ENCODE measurements at regions not wholly inside any gene's neighbourhood (a gene's known extent, or its start where the extent isn't known, plus 50 kb on each side); places are given as distances from the start of the nearest gene placed in this dataset.
"Not testable (repeated sequence)": the region's sequence is repeated elsewhere in the genome, so short reads cannot be mapped to it uniquely, and the experiment has no call there.

DNA sequence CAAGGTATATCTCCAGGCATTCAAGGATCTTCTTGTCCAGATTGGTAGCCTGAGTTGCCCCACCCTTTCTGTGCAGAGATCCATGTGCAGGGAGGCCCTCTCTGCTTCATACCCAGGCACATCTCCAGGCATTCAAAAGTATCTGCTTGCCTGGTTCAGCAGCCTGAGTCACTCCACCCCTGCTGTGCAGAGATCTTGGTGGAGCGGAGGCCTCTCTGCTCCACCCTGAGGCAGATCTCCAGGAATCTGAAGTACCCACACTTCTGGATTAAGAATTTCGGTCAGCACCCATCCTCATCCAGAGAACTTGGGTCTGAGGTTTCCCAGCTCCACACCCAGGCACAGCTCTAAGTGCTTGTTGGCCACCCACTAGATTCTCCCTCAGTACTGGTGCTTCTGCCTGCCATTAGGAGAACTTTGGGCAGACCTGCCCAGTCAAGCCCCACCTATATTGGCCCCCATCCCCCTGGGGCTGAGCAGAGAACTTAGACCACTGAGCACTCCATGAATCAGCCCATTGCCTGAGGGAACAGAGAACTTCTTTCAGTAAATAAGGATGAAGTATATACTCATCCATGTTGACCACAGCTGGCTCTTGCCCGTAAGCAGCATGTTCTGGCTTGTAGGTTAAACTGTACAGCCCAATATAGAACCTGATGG, 199.5 kb upstream of the ZCCHC13 start:
- Histone ChIP-seq H3K36me3 (ENCODE audit: control insufficient read depth, insufficient read depth, low read length) (no peaks in the 10 kb centered on the region), H3K4me3 (replicated peaks; ENCODE audit: low read depth, low read length) (no peak overlapping the region), H3K27me3 (replicated peaks; ENCODE audit: control insufficient read depth, insufficient read depth, low read length) (no peaks in the 10 kb centered on the region)
- TF ChIP-seq, protein P1, sequence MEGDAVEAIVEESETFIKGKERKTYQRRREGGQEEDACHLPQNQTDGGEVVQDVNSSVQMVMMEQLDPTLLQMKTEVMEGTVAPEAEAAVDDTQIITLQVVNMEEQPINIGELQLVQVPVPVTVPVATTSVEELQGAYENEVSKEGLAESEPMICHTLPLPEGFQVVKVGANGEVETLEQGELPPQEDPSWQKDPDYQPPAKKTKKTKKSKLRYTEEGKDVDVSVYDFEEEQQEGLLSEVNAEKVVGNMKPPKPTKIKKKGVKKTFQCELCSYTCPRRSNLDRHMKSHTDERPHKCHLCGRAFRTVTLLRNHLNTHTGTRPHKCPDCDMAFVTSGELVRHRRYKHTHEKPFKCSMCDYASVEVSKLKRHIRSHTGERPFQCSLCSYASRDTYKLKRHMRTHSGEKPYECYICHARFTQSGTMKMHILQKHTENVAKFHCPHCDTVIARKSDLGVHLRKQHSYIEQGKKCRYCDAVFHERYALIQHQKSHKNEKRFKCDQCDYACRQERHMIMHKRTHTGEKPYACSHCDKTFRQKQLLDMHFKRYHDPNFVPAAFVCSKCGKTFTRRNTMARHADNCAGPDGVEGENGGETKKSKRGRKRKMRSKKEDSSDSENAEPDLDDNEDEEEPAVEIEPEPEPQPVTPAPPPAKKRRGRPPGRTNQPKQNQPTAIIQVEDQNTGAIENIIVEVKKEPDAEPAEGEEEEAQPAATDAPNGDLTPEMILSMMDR (IDR thresholded peaks at IDR 0.05; ENCODE audit: insufficient read depth, low read length, poor library complexity, severe bottlenecking): no peak
- no peak for DNase-seq (ENCODE audit: extremely low read depth, insufficient read length)

DNA sequence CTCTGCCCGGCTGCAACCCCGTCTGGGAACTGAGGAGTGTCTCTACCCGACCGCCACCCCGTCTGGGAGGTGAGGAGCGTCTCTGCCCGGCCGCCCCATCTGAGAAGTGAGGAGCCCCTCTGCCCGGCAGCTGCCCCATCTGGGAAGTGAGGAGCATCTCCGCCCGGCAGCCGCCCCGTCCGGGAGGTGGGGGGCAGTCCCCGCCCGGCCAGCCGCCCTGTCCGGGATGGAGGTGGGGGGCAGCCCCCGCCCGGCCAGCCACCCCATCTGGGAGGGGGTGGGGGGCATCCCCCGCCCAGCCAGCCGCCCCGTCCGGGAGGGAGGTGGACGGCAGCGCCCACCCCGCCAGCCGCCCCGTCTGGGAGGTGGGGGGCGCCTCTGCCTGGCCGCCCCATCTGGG, 205.6 kb upstream of the ZCCHC13 start:
- DNase-seq (ENCODE audit: extremely low read depth, insufficient read length); H3K4me3 ChIP-seq (replicated peaks; ENCODE audit: low read depth, low read length); H3K36me3 ChIP-seq (ENCODE audit: control insufficient read depth, insufficient read depth, low read length): not testable (repeated sequence)

DNA sequence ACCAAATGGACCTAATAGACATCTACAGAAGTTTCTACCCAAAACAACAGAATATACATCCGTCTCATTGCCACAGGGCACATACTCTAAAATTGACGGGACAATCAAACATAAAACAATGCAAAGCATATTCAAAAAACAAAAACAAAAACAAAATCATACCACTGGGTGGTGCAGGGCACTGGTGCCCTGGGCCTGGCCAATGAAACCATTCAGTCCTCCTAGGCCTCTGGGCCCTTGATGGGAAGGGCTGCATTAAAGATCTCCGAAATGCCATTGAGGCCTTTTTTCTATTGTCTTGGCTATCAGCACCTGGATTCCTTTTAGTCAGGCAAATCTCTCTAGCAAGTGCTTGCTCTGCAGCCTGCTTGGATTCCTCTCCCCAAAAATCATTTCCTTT, 213.9 kb upstream of the ZCCHC13 start:
- DNase-seq (ENCODE audit: extremely low read depth, insufficient read length): no peak
- Histone ChIP-seq H3K4me3 (replicated peaks; ENCODE audit: low read depth, low read length) (no peak overlapping the region), H3K36me3 (ENCODE audit: control insufficient read depth, insufficient read depth, low read length) (no peaks in the 10 kb centered on the region), H3K27me3 (replicated peaks; ENCODE audit: control insufficient read depth, insufficient read depth, low read length) (no peaks in the 10 kb centered on the region)
- TF ChIP-seq, protein P1 (IDR thresholded peaks at IDR 0.05; ENCODE audit: insufficient read depth, low read length, poor library complexity, severe bottlenecking): no peak

More for the DNA sequence above, 205.6 kb upstream of the ZCCHC13 start:
- H3K27me3 ChIP-seq (replicated peaks; ENCODE audit: control insufficient read depth, insufficient read depth, low read length): not testable (repeated sequence)

DNA sequence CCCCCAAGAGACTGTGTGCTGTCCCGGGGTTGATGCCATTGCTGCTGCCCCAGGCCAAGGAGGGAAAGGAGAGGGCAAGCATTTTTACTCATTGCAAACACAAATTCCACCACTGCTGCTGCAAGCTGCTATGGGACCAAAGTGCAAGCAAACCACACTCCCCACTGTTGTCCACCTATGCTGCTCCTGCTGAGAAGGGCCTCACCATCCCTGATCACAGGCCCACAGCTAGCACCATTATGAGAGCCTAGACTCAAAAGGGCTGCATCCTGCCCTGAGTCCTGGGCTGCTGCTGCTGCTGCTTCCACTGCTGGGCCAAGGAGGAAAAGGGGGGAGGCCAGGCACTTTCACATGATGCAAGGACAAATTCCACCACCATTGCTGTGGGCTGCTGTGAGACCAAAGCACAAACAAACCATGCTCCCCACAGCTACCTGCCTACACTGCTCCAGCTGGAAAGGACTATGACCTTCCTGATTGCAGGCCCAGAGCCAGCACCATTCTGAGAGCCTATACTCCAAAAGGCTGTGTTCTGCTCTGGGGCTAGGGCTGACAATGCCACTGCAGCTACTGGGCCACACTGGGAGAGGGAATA, 218.2 kb upstream of the ZCCHC13 start:
- H3K4me3 ChIP-seq (replicated peaks; ENCODE audit: low read depth, low read length): no peak overlapping the region
- H3K27me3 ChIP-seq (replicated peaks; ENCODE audit: control insufficient read depth, insufficient read depth, low read length): no peaks in the 10 kb centered on the region
- no peaks in the 10 kb centered on the region for H3K36me3 ChIP-seq (ENCODE audit: control insufficient read depth, insufficient read depth, low read length)
- DNase-seq (ENCODE audit: extremely low read depth, insufficient read length): no peak
- TF ChIP-seq, protein P1 (IDR thresholded peaks at IDR 0.05; ENCODE audit: insufficient read depth, low read length, poor library complexity, severe bottlenecking): no peak

DNA sequence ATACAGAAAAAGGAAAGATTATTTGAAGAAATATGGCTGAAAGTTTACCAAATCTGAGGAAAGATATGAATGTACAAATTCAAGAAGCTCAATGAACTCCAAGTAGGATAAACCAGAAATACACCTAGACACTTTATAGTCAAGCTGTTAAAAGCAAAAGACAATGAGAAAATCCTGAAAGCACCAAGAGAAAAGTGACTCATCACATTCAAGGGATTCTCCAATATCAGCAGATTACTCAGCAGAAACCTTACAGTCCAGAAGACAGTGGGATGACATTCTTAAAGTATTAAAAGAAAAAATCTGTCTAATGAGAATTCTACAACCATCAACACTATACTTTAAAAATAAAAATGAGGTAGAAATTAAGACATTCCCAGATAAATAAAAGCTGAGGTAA, 223.8 kb upstream of the ZCCHC13 start:
- H3K36me3 ChIP-seq (ENCODE audit: control insufficient read depth, insufficient read depth, low read length): no peaks in the 10 kb centered on the region
- no peak for DNase-seq (ENCODE audit: extremely low read depth, insufficient read length)
- H3K27me3 ChIP-seq (replicated peaks; ENCODE audit: control insufficient read depth, insufficient read depth, low read length): no peaks in the 10 kb centered on the region
- H3K4me3 ChIP-seq (replicated peaks; ENCODE audit: low read depth, low read length): no peak overlapping the region
- TF ChIP-seq, protein P1 (IDR thresholded peaks at IDR 0.05; ENCODE audit: insufficient read depth, low read length, poor library complexity, severe bottlenecking): no peak

DNA sequence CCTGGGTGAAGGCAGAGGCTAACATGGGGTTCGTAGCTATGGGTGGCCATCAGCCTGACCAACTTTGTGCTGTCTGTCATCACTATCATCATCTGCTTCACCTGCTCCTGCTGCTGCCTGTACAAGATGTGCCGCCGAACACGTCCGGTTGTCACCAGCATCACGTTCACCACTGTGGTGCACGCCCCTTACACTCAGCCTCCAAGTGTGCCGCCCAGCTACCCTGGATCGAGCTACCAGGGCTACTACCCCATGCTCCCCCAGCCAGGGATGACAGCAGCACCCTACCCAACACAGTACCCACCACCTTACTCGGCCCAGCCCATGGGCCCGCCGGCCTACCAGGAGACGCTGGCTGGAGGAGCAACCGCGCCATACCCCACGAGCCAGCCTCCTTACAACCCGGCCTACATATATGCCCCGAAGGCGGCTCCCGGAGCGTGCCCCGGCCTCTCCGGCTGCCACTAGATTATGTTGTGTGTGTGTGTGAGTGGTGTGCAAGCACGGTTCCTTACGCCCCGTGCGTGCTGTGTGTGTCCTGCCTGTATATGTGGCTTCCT, 213.4 kb upstream of the XIST start:
- no peak for DNase-seq (ENCODE audit: extremely low read depth, insufficient read length)
- TF ChIP-seq, protein P1 (IDR thresholded peaks at IDR 0.05; ENCODE audit: insufficient read depth, low read length, poor library complexity, severe bottlenecking): no peak
- no peak overlapping the region for H3K4me3 ChIP-seq (replicated peaks; ENCODE audit: low read depth, low read length)
- H3K36me3 ChIP-seq (ENCODE audit: control insufficient read depth, insufficient read depth, low read length): no peaks in the 10 kb centered on the region
- no peaks in the 10 kb centered on the region for H3K27me3 ChIP-seq (replicated peaks; ENCODE audit: control insufficient read depth, insufficient read depth, low read length)
